Activated CD4-positive, alpha-beta T cell treated with anti-CD3 and anti-CD28 coated beads, Interleukin-2, amount 50 U/mL, for 4 hours (primary cell): ENCODE measurements at regions not wholly inside any gene's neighbourhood (a gene's known extent, or its start where the extent isn't known, plus 50 kb on each side); places are given as distances from the start of the nearest gene placed in this dataset.
"Not testable (repeated sequence)": the region's sequence is repeated elsewhere in the genome, so short reads cannot be mapped to it uniquely, and the experiment has no call there.

Source experiments
- DNase-seq, 2 experiments: peaks; one replicate each; pipeline ENCODE4 v3.0.0-alpha.2; 2020

DNA sequence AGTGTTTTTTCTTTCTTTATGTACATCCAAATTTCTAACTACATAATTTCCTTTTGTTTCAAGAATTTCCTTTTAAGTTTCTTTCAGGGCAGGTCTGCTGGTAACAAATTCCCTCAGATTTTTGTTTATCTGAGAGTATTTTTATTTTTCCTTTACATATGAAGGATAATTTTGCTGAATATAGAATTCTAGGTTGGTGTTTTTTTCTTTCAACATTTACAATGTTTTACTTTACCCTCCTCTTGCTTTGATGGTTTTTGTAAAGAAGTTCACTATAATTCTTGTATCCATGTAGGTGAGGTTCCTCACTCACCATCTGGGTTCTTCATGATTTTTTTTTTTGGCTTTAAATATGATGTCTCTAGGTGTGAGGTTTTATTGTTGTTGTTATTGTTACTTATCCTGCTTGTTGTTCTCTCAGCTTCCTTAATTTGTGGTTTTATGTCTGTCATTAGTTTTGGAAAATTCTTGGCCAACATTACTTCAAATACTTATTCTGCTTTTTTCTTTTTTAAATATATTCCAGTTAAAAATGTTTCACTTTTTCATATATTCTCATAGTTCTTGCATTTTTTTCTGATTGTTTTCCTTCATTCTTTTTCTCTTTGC, 580.1 kb upstream of the CITED2 start:
- DNase-seq = no peak

DNA sequence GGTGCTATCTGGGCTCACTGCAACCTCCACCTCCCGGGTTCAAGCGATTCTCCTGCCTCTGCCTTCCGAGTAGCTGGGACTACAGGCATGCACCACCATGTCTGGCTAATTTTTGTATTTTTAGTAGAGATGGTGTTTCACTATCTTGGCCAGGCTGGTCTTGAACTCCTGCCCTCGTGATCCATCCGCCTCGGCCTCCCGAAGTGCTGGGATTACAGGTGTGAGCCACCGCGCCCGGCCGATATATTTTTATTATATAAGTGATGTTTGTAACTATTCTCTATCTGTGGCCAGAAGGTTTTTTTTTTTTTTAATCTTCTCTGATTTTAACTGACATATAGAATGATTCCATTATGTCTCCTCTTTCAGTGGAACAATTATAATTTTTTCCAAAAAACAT, 579.3 kb upstream of the CITED2 start:
- DNase-seq = not testable (repeated sequence)

DNA sequence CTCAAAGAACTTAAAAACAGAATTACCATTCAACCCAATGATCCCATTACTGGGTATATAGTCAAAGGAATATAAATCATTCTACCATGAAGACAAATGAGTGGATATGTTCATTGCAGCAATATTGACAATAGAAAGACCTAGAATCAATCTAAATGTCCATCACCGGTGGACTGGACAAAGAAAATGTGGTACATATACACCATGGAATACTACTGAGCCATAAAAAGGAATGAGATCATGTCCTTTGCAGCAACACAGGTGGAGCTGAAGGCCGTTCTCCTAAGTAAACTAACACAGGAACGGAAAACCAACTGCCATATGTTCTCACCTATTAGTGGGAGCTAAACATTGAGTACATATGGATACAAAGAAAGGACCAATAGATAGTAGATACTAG, 576.7 kb upstream of the CITED2 start:
- no peak for DNase-seq

DNA sequence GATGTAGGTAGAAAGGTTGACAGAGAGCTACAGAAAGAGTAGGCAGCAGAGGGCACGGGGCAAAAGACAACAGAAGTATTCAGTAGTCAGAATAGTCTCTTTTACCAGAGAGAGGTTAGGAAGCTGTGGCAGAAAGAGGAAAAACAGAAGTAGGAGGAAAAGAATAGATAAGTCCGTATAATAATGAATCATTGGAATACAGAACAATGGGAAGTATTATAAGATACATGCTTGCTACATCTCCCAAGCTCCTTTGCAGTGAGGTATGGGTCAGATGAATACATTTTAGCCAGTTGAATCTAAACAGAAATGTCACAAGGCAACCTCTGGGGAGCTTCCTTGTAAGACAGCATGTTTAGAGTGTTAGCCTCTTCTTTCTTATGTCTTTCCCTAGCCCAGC, 570.5 kb upstream of the CITED2 start:
- DNase-seq = no peak

DNA sequence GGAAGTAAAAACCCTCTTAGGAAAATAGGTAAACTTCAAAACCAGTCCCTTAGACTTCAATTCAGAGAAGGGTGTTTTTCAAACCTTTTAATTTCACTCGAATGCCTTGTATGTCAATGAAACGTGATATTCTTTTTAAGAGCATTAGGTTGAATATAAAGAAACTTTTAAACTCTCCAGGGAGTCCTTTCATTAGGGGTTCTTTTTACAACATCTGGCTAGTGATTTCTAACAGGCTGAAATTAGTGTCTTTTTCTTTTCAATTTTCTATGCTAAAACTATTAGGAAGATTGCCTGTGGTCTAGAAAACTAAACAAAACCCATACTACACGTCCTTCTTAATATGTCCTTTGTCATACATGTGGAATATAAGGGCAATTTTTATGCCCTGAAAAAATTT, 569.7 kb upstream of the CITED2 start:
- DNase-seq = no peak

DNA sequence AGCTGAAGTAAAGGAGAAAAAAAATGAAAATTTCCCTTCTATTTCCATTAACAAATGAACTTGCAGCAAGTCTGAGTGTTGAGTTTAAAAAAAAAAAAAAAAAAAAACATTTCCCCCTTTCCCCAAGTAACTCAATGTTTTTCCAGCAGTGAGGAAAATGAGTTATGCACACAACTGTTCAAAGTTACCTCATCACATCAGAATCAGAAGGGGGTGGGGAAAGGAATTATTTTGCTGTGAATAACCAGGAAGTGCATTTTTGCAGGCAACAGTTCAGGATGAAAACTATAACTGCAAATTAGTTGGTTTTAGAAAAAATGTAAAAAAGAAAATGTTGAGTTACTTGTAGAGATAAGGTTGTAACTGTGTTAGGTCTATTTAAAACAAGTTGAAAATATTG, 568.9 kb upstream of the CITED2 start:
- DNase-seq = no peak

DNA sequence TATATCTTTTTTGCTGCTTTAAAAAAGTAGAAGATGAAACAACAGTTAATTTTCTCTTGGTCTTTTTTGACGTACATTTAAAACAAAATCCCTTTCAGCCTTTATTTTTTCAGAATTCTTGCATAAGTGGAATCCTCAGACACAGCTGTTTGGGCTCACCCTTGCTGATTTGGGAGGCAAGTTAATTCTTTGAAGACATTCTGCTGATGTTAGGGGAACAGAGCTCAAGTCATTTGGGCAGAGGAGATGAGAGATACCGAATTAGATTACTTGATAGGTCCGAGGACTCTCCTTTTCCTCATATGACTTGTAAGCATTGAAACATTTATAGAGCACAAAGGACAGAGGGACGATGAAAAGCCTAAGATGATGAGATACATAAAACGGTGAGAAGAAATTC, 567.9 kb upstream of the CITED2 start:
- DNase-seq = no peak

DNA sequence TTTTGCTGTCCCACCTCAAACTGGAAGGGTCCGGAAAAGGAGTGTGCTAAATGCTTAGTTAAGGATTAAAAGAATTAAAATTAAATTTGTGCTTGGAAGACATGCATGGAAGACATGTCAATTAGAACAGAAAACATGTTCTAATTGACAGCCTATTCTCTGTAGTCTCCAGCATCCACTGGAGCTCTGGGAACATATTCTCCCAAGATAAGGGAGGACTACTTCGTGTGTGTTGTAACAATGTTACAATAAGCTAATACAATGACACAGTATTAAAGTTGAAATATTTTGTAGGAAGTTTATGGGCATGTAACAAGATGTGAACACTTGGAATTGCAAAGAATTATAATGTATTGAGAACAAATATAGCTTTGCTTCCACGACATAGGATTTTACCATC, 567.4 kb upstream of the CITED2 start:
- DNase-seq = no peak

DNA sequence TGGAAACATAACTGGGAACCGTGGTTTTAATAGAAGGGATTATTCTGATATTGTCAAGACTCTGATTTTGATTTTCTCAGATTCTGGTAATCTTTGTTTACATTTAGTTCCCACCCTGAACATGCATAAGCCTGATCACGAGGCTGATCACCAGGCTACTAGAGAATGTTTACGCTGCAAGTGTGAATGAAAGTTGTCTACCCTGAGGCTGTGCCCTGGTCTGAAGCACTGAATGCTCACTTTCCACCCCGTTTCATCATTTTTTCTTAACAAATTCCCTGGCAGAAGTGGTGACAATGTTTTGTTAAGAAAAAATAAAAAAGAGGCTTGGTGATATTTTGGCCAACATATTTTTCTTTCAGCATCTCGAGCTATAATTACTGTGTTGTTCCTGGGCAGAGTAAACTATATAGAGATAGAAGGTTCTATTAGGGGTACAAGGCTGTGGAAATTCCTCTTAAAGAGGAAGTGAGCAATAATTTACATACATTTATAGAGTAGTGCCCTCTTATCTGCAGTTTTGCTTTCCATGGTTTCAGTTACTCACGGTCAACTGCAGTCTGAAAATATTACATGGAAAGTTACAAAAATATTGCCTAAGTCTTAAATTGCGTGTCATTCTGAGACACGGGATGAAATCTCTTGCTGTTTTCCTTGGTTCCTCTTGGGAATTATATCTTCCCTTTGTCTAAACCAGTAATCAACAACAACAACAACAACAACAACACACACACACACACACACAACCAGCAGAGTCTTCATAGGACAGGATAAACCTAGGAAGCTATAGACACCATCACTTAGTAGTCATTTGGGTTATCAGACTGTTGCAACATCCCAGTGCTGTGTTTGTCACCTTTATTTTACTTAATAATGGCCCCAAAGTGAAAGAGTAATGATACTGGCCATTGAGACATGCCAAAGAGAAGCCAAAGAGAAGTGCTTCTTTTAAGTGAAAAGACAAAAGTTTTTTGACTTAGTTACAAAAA, 566.6 kb upstream of the CITED2 start:
- DNase-seq = no peak

DNA sequence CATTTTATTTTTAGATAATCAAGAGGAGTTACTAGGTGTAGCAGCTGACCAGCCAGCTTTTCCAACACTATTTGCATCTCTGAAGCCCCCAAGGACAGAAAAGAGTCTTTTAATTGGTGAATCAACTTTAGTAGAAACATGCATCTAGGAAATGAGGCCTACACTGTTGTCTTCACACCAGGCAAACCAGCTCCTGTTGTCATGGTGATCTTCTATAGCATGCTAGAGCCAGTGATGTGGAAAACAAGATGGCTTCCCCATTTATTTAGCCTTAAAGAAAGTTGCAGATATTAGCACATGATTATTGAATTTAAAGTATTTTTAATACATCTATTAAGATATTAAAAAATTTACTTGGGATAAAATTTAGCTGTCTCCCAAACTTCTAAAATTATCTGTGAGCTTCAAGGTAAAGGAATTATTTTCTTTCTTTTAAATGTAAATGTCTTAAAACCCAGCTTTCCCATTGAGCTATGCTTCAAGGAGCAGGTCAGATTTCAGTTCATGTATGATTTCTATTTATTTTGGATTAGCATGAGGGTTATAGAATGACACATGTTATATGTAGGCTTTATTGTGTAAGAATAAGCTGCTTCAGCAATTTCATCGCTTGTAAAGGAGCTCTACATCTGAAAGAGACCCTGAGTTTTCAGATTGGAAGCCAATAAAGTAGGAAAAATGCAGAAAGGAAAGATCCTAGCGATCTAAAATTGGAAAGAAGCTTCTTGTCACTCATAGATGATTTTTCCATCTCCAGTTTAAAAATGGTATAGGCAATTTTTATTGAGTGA, 564.9 kb upstream of the CITED2 start:
- DNase-seq = no peak

DNA sequence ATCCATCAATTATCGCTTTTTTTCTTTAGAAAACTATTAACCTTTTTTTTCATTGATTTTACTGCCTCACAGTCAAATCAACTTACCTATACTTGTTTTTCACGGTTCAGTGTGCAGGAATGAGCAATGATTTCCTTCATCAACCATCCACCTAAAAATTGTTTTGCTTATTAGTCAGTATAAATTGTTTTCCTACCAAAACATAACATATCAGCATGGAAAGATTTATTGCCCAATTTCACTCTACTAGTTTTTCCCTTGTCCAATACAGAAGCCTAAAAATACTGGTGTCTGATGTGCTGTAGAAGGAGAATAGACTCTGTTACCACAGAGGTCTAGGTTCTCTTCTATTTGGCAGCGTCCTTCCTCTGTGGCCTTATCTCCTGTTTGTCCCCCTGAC, 558.2 kb upstream of the CITED2 start:
- no peak for DNase-seq

DNA sequence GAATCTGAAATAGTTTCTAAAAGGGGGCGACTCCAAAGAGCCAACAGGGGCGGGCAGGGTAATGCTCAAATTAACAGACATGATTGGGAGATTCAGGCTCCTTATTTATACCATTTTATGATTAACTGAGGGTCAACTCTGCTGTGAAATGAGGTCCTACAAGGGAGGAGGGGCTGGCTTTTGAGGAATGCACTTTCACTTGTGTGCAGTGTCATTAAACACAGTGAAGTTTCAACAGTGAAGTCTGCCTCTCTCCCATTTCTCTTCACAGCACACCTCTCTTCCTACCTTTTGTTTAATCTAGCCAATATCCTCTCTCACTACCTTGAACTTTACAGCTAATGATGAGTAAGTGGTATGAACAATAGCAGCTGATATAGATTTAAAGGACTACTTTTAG, 557.3 kb upstream of the CITED2 start:
- DNase-seq = no peak

DNA sequence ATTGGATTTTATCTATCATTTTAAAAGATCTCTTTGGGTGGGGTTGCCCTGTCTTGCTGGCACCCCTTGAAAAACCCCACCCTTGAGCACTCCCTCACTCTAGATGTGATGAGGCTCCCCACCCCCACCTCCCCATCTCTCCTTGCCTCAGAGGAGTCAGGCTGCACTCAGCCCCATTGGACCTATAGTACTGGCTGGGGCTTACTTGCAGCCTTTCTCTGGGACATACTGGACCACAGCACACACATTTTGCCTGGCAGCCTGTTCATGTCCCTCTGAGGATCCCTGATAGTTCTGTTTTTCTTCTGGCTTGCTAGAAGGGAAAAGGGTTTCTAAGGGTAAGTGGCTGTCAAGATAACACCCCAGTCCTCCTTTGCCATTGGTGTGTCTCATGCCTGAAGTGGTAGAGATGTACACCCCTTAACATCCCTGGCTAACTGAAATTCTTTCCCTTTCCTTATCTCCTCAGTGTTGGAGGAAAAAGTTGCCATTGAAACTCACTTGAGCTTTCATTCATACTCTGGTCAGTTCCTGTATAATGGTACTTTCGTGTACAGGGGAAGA, 553.4 kb upstream of the CITED2 start:
- DNase-seq = no peak

DNA sequence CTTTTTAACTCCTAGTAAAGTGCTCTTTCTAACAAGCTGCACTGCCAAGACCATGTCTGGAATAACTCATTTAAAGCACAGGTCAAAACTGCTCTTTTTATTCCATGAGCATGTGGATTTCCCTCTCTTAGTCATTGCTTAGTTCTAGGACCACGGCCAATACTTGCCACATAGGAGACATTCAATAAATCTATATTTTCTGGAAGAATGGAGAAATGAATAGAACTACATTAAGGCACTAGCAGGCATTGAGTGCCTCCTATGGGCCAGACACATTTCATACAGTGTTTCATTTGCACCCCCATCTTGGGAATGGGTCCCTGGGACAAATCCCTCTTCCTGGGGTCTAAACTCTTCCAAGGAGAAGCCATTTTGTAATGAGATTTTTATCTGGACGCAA, 552.8 kb upstream of the CITED2 start:
- DNase-seq = no peak

DNA sequence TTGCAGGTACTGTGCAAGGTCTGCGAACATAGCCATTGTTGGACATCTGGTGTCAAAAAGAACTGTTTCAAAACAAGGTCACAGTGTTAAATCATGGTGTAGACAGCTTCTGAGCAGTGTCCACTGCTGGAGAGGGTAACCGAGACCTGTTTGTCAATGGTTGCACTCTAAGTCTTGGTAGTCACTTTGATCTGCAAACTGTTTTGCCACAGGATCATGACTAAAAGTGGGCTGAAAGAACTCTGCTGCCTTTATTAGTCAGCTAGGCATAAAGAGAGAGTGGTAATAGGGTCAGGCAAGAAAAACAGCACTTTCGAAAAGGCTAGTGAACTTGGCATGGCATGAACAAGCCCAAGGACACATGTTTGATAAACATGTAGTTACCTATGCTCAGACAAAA, 552.3 kb upstream of the CITED2 start:
- no peak for DNase-seq

DNA sequence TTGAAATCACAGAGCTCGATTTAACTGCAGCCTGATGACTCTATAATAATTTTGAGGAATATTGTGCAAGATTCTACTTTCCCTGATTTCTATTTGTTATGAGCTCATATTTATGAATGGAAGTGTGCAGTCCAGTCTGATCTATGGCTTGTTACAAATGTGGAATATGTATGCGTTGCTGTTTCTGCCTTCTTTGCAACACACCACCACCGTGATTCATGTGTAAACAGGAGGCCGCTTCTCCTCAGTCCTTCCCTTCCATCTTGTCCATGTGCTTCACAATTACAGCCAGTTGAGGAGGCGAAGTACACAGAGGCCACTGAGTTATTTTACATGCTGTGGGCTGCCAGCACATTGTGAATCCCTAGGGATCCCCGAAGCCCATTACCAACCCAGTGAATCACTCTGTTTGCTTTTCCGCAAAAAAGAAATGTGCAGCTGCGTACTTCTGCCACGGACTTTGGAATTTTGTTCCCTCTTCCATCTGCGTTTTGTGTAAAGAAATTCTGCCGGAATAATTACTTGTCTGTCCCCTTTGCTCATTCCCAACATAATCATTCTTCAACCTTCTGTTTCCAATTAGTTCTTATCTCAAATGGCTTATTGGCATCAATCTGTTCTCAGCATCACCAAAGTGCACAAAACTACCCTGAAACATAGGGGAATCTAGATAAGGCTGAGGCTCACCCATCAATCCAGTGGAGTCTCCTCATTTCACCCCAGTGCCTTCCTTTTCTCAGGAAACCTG, 551.6 kb upstream of the CITED2 start:
- no peak for DNase-seq

DNA sequence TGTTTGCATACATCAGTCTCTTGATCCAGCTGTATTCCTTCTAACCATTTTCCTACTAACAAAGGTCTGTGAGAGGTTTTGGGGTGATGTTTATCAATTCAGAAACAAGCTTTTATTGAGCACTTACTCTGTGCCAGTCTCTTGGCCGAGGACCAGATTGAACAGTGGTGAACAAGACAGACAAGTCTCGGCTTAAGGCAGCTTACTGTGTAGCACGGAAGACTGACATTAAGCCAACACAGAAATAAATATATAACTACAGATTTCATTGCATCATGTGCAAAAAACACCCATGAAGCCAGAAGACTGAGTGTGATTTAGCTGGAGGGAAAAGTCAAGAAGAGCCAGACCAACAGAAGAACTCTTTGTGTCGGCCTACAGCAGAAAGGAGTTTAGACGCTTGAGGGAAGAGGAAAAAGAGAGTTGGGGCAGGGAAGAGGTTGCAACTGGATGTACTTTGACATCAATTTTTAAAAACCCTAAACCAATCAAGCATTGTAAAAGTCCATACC, 549.6 kb upstream of the CITED2 start:
- DNase-seq = no peak

DNA sequence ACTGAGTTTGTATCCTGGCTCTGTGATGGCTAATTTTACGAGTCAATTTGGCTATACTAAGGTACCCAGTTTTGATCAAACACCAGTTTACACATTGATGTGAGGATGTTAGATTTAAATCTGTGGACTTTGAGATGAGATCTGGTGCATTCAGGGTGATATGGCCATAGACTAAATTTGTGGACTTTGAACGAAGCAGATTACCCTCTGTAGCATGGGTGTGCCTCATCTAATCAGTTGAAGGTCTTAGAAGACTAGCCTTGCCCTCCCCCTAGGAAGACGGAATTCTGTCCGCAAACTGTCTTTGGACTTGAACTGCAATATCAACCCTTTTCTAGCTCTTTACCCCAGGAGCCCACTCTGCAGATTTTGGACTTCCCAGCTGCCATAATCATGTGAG, 547.8 kb upstream of the CITED2 start:
- DNase-seq = no peak

DNA sequence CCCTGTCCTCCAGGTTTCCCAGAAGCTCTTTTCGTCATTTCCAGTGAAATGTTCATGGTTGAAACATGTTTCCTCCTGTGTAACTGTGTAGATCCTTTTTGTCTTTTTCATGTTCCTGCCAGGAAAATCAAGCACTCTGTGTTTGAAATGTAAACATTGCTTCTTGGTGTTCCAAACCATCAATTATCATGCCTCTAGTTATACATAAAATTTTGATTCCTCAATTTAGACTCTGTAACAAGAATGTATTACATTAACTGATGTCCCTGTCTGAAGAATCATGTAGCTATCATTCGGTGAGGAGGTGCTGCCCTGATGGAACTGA, 546.3 kb upstream of the CITED2 start:
- no peak for DNase-seq

DNA sequence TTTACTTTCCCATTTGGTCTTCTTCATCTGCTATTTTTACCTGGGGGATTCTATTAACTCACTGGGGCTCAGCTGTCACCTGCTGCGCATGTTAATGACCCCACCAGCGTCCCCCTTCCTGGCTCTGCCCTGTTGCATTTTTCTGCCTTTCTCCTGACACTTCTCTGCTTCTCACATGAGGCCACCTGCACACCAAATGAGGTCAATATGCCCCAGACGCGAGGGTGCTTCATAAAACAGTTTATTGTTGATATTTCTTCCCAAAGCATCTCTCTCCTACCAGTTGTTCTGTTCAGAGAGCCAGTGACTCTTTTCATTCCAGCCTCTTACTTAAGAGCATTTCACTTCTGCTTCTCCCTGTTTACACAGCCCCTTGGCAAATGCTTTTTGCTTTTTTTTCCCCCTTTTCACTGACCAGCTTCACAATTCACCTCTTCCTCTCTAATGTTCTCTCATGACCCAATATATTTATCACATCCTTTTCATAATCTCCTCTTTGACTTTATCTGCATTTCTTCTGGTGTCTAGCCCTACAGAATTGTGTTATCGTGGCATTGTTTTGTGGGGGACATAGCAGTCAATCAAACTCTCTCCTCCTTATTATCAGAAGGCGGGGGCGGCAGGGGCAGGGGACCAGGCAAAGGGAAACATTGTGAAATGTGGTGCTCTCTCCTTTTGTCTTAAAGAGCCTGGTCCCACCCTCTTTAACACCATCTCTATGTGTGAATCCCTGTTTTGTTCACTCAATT, 545.8 kb upstream of the CITED2 start:
- DNase-seq = no peak

DNA sequence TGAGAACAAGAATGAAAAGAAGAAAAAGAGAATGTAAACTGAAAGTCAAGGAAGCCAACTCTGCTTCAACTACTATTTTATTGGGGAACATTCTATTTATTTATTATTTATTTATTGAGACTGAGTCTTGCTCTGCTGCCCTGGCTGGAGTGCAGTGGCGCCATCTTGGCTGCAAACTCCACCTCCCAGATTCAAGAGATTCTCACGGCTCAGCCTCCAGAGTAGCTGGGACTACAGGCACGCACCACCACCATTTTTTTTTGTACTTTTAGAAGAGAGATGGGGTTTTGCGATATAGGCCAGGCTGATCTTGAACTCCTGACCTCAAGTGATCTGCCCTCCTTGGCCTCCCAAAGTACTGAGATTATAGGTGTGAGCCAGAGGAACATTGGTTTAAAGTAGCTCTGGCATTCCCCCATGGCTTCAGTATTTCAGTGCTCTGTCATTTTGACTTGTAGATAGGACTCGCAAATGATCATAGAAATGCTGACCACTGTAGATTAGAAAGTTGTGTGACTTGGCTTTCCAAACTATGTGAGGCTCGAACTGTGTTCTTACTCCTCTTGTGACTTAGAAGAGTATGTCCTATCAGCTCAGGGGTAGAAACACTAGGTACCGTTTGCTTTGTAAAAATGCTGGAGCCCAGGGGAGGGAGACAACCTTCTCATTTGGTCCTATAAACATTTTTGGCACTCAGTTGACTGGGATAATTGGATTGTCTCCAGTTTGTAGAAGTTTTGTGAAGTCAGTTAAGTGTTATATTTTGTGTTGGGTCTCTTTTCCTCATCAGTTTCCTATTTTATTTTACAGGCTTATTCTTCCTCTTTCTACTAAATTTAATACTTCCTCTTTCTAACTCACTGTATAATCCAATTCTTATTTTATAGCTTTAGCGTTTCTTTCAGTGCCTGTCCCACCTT, 544.9 kb upstream of the CITED2 start:
- no peak for DNase-seq
